IMR-90 (cell line): ENCODE measurements at regions not wholly inside any gene's neighbourhood (a gene's known extent, or its start where the extent isn't known, plus 50 kb on each side); places are given as distances from the start of the nearest gene placed in this dataset.

Experiments
- ATAC-seq: fragments of 200-7000 bp; cut with Tn5 transposase; 2 replicates; pipeline ENCODE4 v1.9.1; 2020; ENCODE audit warnings: low read depth, mild to moderate bottlenecking, moderate library complexity
- BruUV-seq: library from RNA; stranded (reverse); fragments of 400-500 nt; replicated peaks from 2 replicates; lab custom pipeline; 2021; lab: Mats Ljungman, UMichigan
- CTCF ChIA-PET: fragments of 300-600 bp; formaldehyde crosslinking; extraction: SDS; loops from one replicate; lab custom pipeline; 2021; ENCODE audit warnings: antibody characterized with exemption; lab: Yijun Ruan, JAX
- POLR2A ChIA-PET: fragments of 300-600 bp; sonication (Branson Sonifier 250); formaldehyde crosslinking; loops from one replicate; lab custom pipeline; 2022; ENCODE audit warnings: antibody characterized with exemption; ENCODE audit not compliant: unreplicated experiment; lab: Charles Lee
- DNase-seq: peaks from one replicate; pipeline ENCODE4 v3.0.0; 2013
- H2AFZ ChIP-seq: replicated peaks from 2 replicates; pipeline ENCODE3; 2013; ENCODE audit warnings: low read length, mild to moderate bottlenecking; ENCODE audit not compliant: poor library complexity
- H2AK5ac ChIP-seq: 2 replicates; pipeline ENCODE4 v1.6.1; 2013; ENCODE audit warnings: low read depth, low read length, inconsistent platforms
- H2AK9ac ChIP-seq: replicated peaks from 2 replicates; pipeline ENCODE3; 2013; ENCODE audit warnings: mild to moderate bottlenecking, low read depth, low read length, moderate library complexity; ENCODE audit not compliant: poor library complexity
- H2BK120ac ChIP-seq: 2 replicates; pipeline ENCODE4 v1.6.1; 2013; ENCODE audit warnings: low read depth, low read length, inconsistent platforms
- H2BK15ac ChIP-seq: 3 replicates; pipeline ENCODE4 v1.6.1; 2013; ENCODE audit warnings: low read depth, low read length, inconsistent platforms
- H2BK20ac ChIP-seq: 2 replicates; pipeline ENCODE4 v1.6.1; 2013; ENCODE audit warnings: low read depth, mild to moderate bottlenecking, inconsistent platforms, low read length, moderate library complexity
- H2BK5ac ChIP-seq: 2 replicates; pipeline ENCODE4 v1.6.1; 2013; ENCODE audit warnings: mild to moderate bottlenecking, low read depth, low read length, inconsistent platforms; ENCODE audit not compliant: poor library complexity, severe bottlenecking
- H3K14ac ChIP-seq: replicated peaks from 2 replicates; pipeline ENCODE4 v1.6.1; 2013; ENCODE audit warnings: low read depth, low read length, inconsistent platforms
- H3K18ac ChIP-seq: 2 replicates; pipeline ENCODE4 v1.6.1; 2013; ENCODE audit warnings: low read depth, low read length, control low read depth
- H3K23ac ChIP-seq: 2 replicates; pipeline ENCODE4 v1.6.1; 2013; ENCODE audit warnings: low read depth, low read length, inconsistent platforms
- H3K27ac ChIP-seq: 2 replicates; pipeline ENCODE4 v1.5.1; 2013; ENCODE audit warnings: mild to moderate bottlenecking, control low read depth, low read length; ENCODE audit not compliant: insufficient read depth
- H3K27me3 ChIP-seq: 2 replicates; pipeline ENCODE4 v1.6.1; 2013; ENCODE audit warnings: low read length; ENCODE audit not compliant: control insufficient read depth, insufficient read depth
- H3K36me3 ChIP-seq: 2 replicates; pipeline ENCODE4 v1.6.1; 2013; ENCODE audit warnings: low read length, mixed read lengths; ENCODE audit not compliant: control insufficient read depth, insufficient read depth
- H3K4ac ChIP-seq: 2 replicates; pipeline ENCODE4 v1.6.1; 2013; ENCODE audit warnings: low read depth, low read length, inconsistent platforms
- H3K4me1 ChIP-seq: 2 replicates; pipeline ENCODE4 v1.6.1; 2013; ENCODE audit warnings: low read length, mixed read lengths; ENCODE audit not compliant: control insufficient read depth, insufficient read depth
- H3K4me2 ChIP-seq: 2 replicates; pipeline ENCODE4 v1.6.1; 2013; ENCODE audit warnings: low read depth, mild to moderate bottlenecking, control low read depth, low read length, moderate library complexity
- H3K4me3 ChIP-seq: 2 replicates; pipeline ENCODE4 v1.5.1; 2013; ENCODE audit warnings: low read depth, mild to moderate bottlenecking, control low read depth, low read length, moderate library complexity; ENCODE audit not compliant: insufficient read depth
- H3K56ac ChIP-seq: 2 replicates; pipeline ENCODE4 v1.6.1; 2013; ENCODE audit warnings: low read length, inconsistent platforms; ENCODE audit not compliant: insufficient read depth; ENCODE audit errors: extremely low read depth
- H3K79me1 ChIP-seq, 2 experiments: 2 replicates each; pipeline ENCODE4 v1.6.1; 2013; ENCODE audit warnings: low read length in 2 of 2, inconsistent platforms in 1 of 2, low read depth in 1 of 2
- H3K9ac ChIP-seq: 2 replicates; pipeline ENCODE4 v1.6.1; 2013; ENCODE audit warnings: low read depth, low read length, control low read depth
- H3K9me1 ChIP-seq: 2 replicates; pipeline ENCODE4 v1.6.1; 2013; ENCODE audit warnings: low read length, inconsistent platforms; ENCODE audit not compliant: insufficient read depth
- H3K9me3 ChIP-seq: 2 replicates; pipeline ENCODE4 v1.6.1; 2013; ENCODE audit warnings: low read length; ENCODE audit not compliant: control insufficient read depth, insufficient read depth
- H4K20me1 ChIP-seq: 2 replicates; pipeline ENCODE4 v1.6.1; 2013; ENCODE audit warnings: low read length, inconsistent platforms; ENCODE audit not compliant: insufficient read depth
- H4K5ac ChIP-seq: 2 replicates; pipeline ENCODE4 v1.6.1; 2013; ENCODE audit warnings: mild to moderate bottlenecking, low read depth, low read length, control low read depth
- H4K8ac ChIP-seq, 2 experiments: 2 replicates each; pipeline ENCODE4 v1.6.1; 2013; ENCODE audit warnings: low read depth in 2 of 2, low read length in 2 of 2, control low read depth in 1 of 2, inconsistent platforms in 1 of 2
- H4K91ac ChIP-seq: 2 replicates; pipeline ENCODE4 v1.6.1; 2013; ENCODE audit warnings: low read depth, low read length, inconsistent platforms; ENCODE audit not compliant: insufficient read depth
- BHLHE40 ChIP-seq: fragments of 150-350 bp; IDR thresholded peaks from 2 replicates; pipeline ENCODE4 v1.6.1; 2016; ENCODE audit warnings: mild to moderate bottlenecking, low read depth, low read length
- CEBPB ChIP-seq: IDR thresholded peaks from 2 replicates; pipeline ENCODE4 v1.6.1; 2012; ENCODE audit warnings: low read depth, low read length, improper control_type of control experiment
- CHD1 ChIP-seq: IDR thresholded peaks from 2 replicates; pipeline ENCODE4 v1.6.1; 2012; ENCODE audit warnings: low read depth, low read length, improper control_type of control experiment
- FOS ChIP-seq: fragments of 150-350 bp; IDR thresholded peaks from 2 replicates; pipeline ENCODE4 v1.6.1; 2016; ENCODE audit warnings: low read depth, low read length
- MAFK ChIP-seq: IDR thresholded peaks from 2 replicates; pipeline ENCODE4 v1.6.1; 2012; ENCODE audit warnings: low read depth, low read length, improper control_type of control experiment
- MAZ ChIP-seq: IDR thresholded peaks from 2 replicates; pipeline ENCODE4 v1.6.1; 2012; ENCODE audit warnings: low read depth, mild to moderate bottlenecking, low read length, improper control_type of control experiment, moderate library complexity, borderline replicate concordance
- MXI1 ChIP-seq: IDR thresholded peaks from 2 replicates; pipeline ENCODE4 v1.6.1; 2012; ENCODE audit warnings: low read depth, mild to moderate bottlenecking, low read length, moderate library complexity, borderline replicate concordance
- NFE2L2 ChIP-seq: fragments of 150-350 bp; IDR thresholded peaks from 2 replicates; pipeline ENCODE4 v1.6.1; 2016; ENCODE audit warnings: low read depth, mild to moderate bottlenecking, low read length
- POLR2A ChIP-seq: IDR thresholded peaks from 2 replicates; pipeline ENCODE4 v1.6.1; 2012; ENCODE audit warnings: mild to moderate bottlenecking, low read depth, low read length
- RAD21 ChIP-seq: IDR thresholded peaks from 2 replicates; pipeline ENCODE4 v1.6.1; 2012; ENCODE audit warnings: low read length, improper control_type of control experiment
- RCOR1 ChIP-seq: IDR thresholded peaks from 2 replicates; pipeline ENCODE4 v1.6.1; 2012; ENCODE audit warnings: mild to moderate bottlenecking, low read length, improper control_type of control experiment; ENCODE audit not compliant: insufficient replicate concordance
- RFX5 ChIP-seq: IDR thresholded peaks from 2 replicates; pipeline ENCODE4 v1.8.0; 2012; ENCODE audit warnings: low read depth, mild to moderate bottlenecking, low read length, moderate library complexity
- SMC3 ChIP-seq: fragments of 150-350 bp; IDR thresholded peaks from 2 replicates; pipeline ENCODE4 v1.6.1; 2016; ENCODE audit warnings: low read depth, mild to moderate bottlenecking, antibody characterized with exemption, low read length, moderate library complexity
- WGBS, 2 experiments: methylation state at CpG; one replicate each; pipeline versions ENCODE4 v1.1.5 to v1.1.7; 2013; ENCODE audit warnings: missing lambda C conversion rate in 2 of 2; ENCODE audit not compliant: insufficient read length in 1 of 2; ENCODE audit errors: extremely low coverage in 2 of 2; 5-methylcytosine and 5-hydroxymethylcytosine counted together
- dilution Hi-C: fragments of 300-500 bp; cut with HindIII; formaldehyde crosslinking; loops from one replicate; pipeline ENCODE4 v1.14.3; 2018; ENCODE audit warnings: low sequenced_read_pairs; ENCODE audit not compliant: unreplicated experiment
- in situ Hi-C: fragments of 300-500 bp; cut with MboI; formaldehyde crosslinking; loops from 3 replicates; pipeline ENCODE4 v1.14.3; 2019; ENCODE audit warnings: low sequenced_read_pairs, inconsistent platforms, mixed read lengths
- intact Hi-C: fragments of 100-400 bp; cut with micrococcal nuclease; formaldehyde crosslinking; loops from 2 replicates; pipeline ENCODE4 v1.10.0; 2022
- TF ChIP-seq, protein P1 (sequence below): fragments of 150-350 bp; IDR thresholded peaks from 2 replicates; pipeline ENCODE4 v1.6.1; 2017; ENCODE audit warnings: mild to moderate bottlenecking, antibody characterized with exemption, low read length, low read depth
- TF ChIP-seq, protein P2 (sequence below): fragments of 150-350 bp; IDR thresholded peaks from 2 replicates; pipeline ENCODE4 v1.6.1; 2016; ENCODE audit warnings: low read depth, mild to moderate bottlenecking, low read length, moderate library complexity, borderline replicate concordance
- TF ChIP-seq, protein P3 (sequence below): conservative IDR thresholded peaks from 2 replicates; pipeline ENCODE4 v1.5.1; 2012; ENCODE audit warnings: mild to moderate bottlenecking, low read depth, low read length, improper control_type of control experiment

DNA sequence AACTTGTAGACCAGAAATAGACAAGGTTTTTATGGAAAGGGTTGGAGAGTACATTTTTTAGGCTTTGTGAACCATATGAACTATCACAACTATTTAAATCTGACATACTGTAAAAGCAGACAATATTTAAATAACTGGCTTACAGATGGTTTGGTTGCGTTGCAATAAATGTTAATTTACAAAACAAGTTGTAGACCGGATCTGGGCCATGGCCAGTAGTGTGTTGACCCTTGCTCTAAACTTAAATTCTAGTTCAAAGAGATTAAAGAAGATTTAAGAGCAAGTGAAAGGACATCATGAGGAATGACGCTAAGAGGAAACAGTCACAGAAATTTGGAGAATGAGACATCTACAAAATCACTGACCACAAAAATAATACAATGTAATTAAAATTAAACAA lies 652.7 kb downstream of the DCDC2C start:
- Histone ChIP-seq H3K56ac (no peak overlapping the region), H2BK15ac (no peak overlapping the region), H3K9me3 (peaks cover 16% of the 10 kb centered on the region), H3K79me1 (no peaks in the 10 kb centered on the region), H2BK5ac (no peak overlapping the region), H3K4me3 (no peak overlapping the region), H3K9ac (no peak overlapping the region), H4K20me1 (no peaks in the 10 kb centered on the region), H2AFZ (no peak overlapping the region), H3K9me1 (no peaks in the 10 kb centered on the region), H3K27me3 (no peaks in the 10 kb centered on the region), H4K5ac (no peak overlapping the region), H2AK5ac (no peak overlapping the region), H3K27ac (no peak overlapping the region), H3K4me2 (no peak overlapping the region), H3K4me1 (no peaks in the 10 kb centered on the region), H4K91ac (no peak overlapping the region), H4K8ac (no peak overlapping the region), H3K36me3 (no peaks in the 10 kb centered on the region), H2AK9ac (no peak overlapping the region), H2BK120ac (no peak overlapping the region), H3K14ac (no peak overlapping the region), H3K18ac (no peak overlapping the region), H3K4ac (no peak overlapping the region), H2BK20ac (no peak overlapping the region), H3K23ac (no peak overlapping the region)
- ChIA-PET CTCF (no interaction called here), POLR2A (no interaction called here)
- TF ChIP-seq, protein P1, sequence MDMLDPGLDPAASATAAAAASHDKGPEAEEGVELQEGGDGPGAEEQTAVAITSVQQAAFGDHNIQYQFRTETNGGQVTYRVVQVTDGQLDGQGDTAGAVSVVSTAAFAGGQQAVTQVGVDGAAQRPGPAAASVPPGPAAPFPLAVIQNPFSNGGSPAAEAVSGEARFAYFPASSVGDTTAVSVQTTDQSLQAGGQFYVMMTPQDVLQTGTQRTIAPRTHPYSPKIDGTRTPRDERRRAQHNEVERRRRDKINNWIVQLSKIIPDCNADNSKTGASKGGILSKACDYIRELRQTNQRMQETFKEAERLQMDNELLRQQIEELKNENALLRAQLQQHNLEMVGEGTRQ: no peak
- TF ChIP-seq BHLHE40 (no peak), RCOR1 (no peak), CEBPB (no peak), CHD1 (no peak), MAFK (no peak), FOS (no peak), RFX5 (no peak), NFE2L2 (no peak), RAD21 (no peak), POLR2A (no peak), MXI1 (no peak), SMC3 (no peak), MAZ (no peak)
- TF ChIP-seq, protein P2, sequence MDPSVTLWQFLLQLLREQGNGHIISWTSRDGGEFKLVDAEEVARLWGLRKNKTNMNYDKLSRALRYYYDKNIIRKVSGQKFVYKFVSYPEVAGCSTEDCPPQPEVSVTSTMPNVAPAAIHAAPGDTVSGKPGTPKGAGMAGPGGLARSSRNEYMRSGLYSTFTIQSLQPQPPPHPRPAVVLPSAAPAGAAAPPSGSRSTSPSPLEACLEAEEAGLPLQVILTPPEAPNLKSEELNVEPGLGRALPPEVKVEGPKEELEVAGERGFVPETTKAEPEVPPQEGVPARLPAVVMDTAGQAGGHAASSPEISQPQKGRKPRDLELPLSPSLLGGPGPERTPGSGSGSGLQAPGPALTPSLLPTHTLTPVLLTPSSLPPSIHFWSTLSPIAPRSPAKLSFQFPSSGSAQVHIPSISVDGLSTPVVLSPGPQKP: no peak
- TF ChIP-seq, protein P3, sequence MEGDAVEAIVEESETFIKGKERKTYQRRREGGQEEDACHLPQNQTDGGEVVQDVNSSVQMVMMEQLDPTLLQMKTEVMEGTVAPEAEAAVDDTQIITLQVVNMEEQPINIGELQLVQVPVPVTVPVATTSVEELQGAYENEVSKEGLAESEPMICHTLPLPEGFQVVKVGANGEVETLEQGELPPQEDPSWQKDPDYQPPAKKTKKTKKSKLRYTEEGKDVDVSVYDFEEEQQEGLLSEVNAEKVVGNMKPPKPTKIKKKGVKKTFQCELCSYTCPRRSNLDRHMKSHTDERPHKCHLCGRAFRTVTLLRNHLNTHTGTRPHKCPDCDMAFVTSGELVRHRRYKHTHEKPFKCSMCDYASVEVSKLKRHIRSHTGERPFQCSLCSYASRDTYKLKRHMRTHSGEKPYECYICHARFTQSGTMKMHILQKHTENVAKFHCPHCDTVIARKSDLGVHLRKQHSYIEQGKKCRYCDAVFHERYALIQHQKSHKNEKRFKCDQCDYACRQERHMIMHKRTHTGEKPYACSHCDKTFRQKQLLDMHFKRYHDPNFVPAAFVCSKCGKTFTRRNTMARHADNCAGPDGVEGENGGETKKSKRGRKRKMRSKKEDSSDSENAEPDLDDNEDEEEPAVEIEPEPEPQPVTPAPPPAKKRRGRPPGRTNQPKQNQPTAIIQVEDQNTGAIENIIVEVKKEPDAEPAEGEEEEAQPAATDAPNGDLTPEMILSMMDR: no peak
- dilution Hi-C loops: no loop called here
- ATAC-seq (no peak), DNase-seq (no peak)
- in situ Hi-C loops: no loop called here
- no CpG with 5 or more reads among the region's 3 CpGs for WGBS, 2 experiments
- intact Hi-C loops: no loop called here
- BruUV-seq: no TSS peak
